GM13976 (cell line): ENCODE measurements at regions not wholly inside any gene's neighbourhood (a gene's known extent, or its start where the extent isn't known, plus 50 kb on each side); places are given as distances from the start of the nearest gene placed in this dataset.

Source experiments
- DNase-seq: peaks from one replicate; pipeline ENCODE4 v3.0.0; 2012; ENCODE audit warnings: low spot score
- CTCF ChIP-seq: IDR thresholded peaks from 2 replicates; pipeline ENCODE4 v1.5.1; 2012; ENCODE audit warnings: borderline replicate concordance, mild to moderate bottlenecking; ENCODE audit not compliant: insufficient read depth; ENCODE audit errors: extremely low read depth, missing control alignments, control extremely low read depth
- in situ Hi-C: fragments of 300-500 bp; cut with MboI; formaldehyde crosslinking; loops from one replicate; pipeline ENCODE4 v1.12.0; 2022; ENCODE audit warnings: low sequenced_read_pairs, mixed read lengths, inconsistent platforms; ENCODE audit not compliant: unreplicated experiment

GRCh38 chr1:23610677-23611076 lies 51.4 kb upstream of the ID3 start:
- in situ Hi-C loops: no loop called here
- no peak for TF ChIP-seq CTCF
- no peak for DNase-seq

- no peak for DNase-seq
- no peak for TF ChIP-seq CTCF
- in situ Hi-C loops: no loop called here
These were observed 50.7 kb upstream of the ID3 start for GRCh38 chr1:23609971-23610370.
